GM12892 (cell line): ENCODE measurements at regions not wholly inside any gene's neighbourhood (a gene's known extent, or its start where the extent isn't known, plus 50 kb on each side); places are given as distances from the start of the nearest gene placed in this dataset.

Experiments
- POLR2A ChIP-seq: IDR thresholded peaks from 2 replicates; pipeline ENCODE4 v1.6.1; 2011; ENCODE audit warnings: low read depth, low read length, control low read depth
- POLR2AphosphoS5 ChIP-seq: IDR thresholded peaks from 2 replicates; pipeline ENCODE4 v1.6.1; 2011; ENCODE audit warnings: low read depth, low read length, control low read depth
- TAF1 ChIP-seq: IDR thresholded peaks from 2 replicates; pipeline ENCODE4 v1.6.1; 2011; ENCODE audit warnings: low read depth, mild to moderate bottlenecking, control low read depth, low read length, borderline replicate concordance

GRCh38 chr15:95830281-95830680 lies 500.2 kb upstream of the NR2F2 start:
- no peak for TF ChIP-seq TAF1
- no peak for TF ChIP-seq POLR2A
- TF ChIP-seq POLR2AphosphoS5 = no peak
